ENCODE measurements at regions not wholly inside any gene's neighbourhood (a gene's known extent, or its start where the extent isn't known, plus 50 kb on each side); places are given as distances from the start of the nearest gene placed in this dataset.

- Histone ChIP-seq H3K9me2 (ENCODE audit: insufficient read depth) (no peaks in the 10 kb centered on the region), H3K79me2 (ENCODE audit: low read depth) (no peaks in the 10 kb centered on the region), H3K27ac (no peak overlapping the region), H3K4me3 (no peak overlapping the region), H3K4me2 (no peak overlapping the region), H3K36me3 (ENCODE audit: low read depth) (no peaks in the 10 kb centered on the region), H3K27me3 (ENCODE audit: insufficient read depth, low read depth) (peaks cover 54% of the 10 kb centered on the region), H2AFZ (no peak overlapping the region), H4K20me1 (ENCODE audit: insufficient read depth) (no peaks in the 10 kb centered on the region), H3K9me3 (ENCODE audit: insufficient read depth, low read depth) (no peaks in the 10 kb centered on the region), H3K4me1 (replicated peaks; ENCODE audit: insufficient read depth) (no peaks in the 10 kb centered on the region), H3F3A (ENCODE audit: insufficient read depth, low read depth) (no peaks in the 10 kb centered on the region)
- ChIA-PET POLR2A (ENCODE audit: unreplicated experiment) (no interaction called here), CTCF (no interaction called here)
- DNase-seq = no peak
- intact Hi-C loops (cut with micrococcal nuclease; ENCODE audit: unreplicated experiment) = no loop called here
- TF ChIP-seq EZH2 (IDR thresholded peaks at IDR 0.05; ENCODE audit: low read depth) = no peak
- TF ChIP-seq, protein P1, sequence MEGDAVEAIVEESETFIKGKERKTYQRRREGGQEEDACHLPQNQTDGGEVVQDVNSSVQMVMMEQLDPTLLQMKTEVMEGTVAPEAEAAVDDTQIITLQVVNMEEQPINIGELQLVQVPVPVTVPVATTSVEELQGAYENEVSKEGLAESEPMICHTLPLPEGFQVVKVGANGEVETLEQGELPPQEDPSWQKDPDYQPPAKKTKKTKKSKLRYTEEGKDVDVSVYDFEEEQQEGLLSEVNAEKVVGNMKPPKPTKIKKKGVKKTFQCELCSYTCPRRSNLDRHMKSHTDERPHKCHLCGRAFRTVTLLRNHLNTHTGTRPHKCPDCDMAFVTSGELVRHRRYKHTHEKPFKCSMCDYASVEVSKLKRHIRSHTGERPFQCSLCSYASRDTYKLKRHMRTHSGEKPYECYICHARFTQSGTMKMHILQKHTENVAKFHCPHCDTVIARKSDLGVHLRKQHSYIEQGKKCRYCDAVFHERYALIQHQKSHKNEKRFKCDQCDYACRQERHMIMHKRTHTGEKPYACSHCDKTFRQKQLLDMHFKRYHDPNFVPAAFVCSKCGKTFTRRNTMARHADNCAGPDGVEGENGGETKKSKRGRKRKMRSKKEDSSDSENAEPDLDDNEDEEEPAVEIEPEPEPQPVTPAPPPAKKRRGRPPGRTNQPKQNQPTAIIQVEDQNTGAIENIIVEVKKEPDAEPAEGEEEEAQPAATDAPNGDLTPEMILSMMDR (conservative IDR thresholded peaks at IDR 0.05) = no peak
- no TSS peak for BruUV-seq (replicated peaks)
Measured at GRCh38 chr1:228985661-228986060, 250.4 kb downstream of the RHOU start.

DNA sequence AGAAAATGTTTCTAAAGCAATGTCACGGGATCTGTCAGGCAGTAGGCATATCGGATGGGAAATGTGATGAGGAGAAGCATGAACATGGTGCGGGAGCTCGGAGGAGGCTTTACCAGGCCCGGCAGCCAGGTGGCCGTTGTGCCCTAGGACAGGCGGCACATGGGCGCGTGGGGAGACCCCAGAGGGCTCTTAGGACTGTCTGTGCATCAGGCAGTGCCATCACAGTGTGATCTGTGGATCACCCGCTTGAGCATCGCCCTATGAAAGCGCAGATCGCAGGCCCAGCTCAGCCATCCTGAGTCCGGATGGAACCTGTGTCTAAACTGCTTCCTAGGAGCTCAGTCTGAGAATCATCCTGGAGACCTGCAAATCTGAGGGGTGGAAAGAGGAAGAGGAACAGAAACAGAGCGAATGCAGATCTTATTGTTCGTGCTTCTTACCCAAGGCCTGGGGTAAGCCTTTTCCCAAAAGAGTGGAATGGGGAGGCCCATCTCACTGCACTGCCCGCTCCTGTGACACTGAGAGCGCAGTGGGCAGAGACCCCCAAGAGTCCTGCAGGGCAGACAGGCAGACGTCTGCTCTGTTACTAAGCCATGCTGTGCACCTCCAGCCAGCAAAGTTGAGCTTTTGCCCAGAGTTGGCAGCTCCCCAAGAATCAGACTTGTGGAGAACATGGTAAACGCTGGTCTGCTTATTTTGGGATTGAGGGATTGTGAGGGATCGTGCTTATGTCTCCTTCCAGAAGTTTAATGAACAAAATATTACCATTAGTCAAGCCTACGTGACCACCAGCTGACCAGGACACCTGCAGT, 251.0 kb downstream of the RHOU start:
- no peaks in the 10 kb centered on the region for H4K20me1 ChIP-seq (ENCODE audit: insufficient read depth)
- intact Hi-C loops (cut with micrococcal nuclease; ENCODE audit: unreplicated experiment) = no loop called here
- peaks cover 56% of the 10 kb centered on the region for H3K27me3 ChIP-seq (ENCODE audit: insufficient read depth, low read depth)
- BruUV-seq (replicated peaks) = no TSS peak
- H3K9me2 ChIP-seq (ENCODE audit: insufficient read depth) = no peaks in the 10 kb centered on the region
- no peak overlapping the region for H3K4me2 ChIP-seq
- POLR2A ChIA-PET (ENCODE audit: unreplicated experiment) = no interaction called here
- H3K27ac ChIP-seq = no peak overlapping the region
- no peaks in the 10 kb centered on the region for H3K4me1 ChIP-seq (replicated peaks; ENCODE audit: insufficient read depth)
- H2AFZ ChIP-seq = no peak overlapping the region
- TF ChIP-seq, protein P1 (conservative IDR thresholded peaks at IDR 0.05) = no peak
- TF ChIP-seq EZH2 (IDR thresholded peaks at IDR 0.05; ENCODE audit: low read depth) = no peak
- no peaks in the 10 kb centered on the region for H3K36me3 ChIP-seq (ENCODE audit: low read depth)
- no peak overlapping the region for H3K4me3 ChIP-seq
- H3K9me3 ChIP-seq (ENCODE audit: insufficient read depth, low read depth) = no peaks in the 10 kb centered on the region
- no peaks in the 10 kb centered on the region for H3K79me2 ChIP-seq (ENCODE audit: low read depth)
- CTCF ChIA-PET = no interaction called here
- no peaks in the 10 kb centered on the region for H3F3A ChIP-seq (ENCODE audit: insufficient read depth, low read depth)
- no peak for DNase-seq

DNA sequence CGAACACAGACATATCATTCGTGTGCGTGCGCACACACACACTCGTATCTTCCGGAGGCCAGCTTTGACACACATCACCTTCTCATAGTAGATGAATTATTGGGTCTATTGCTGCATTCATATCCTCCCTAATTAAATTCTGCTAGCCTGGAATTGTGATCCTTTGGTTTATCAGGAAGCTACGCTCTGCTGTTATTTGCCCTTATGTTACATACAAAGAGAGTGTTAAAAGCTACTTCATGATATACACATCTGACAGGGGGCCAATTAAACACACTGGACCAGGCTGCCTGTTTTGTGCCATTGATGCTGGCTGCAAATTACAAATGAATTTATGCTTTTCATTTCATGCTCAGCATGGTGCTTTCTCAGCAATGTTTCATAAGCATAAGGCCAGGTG, 252.0 kb downstream of the RHOU start:
- TF ChIP-seq, protein P1 (conservative IDR thresholded peaks at IDR 0.05) = no peak
- TF ChIP-seq EZH2 (IDR thresholded peaks at IDR 0.05; ENCODE audit: low read depth) = no peak
- Histone ChIP-seq H3K9me3 (ENCODE audit: insufficient read depth, low read depth) (no peaks in the 10 kb centered on the region), H3K4me3 (no peak overlapping the region), H4K20me1 (ENCODE audit: insufficient read depth) (no peaks in the 10 kb centered on the region), H2AFZ (no peak overlapping the region), H3K27ac (no peak overlapping the region), H3K4me2 (no peak overlapping the region), H3K27me3 (ENCODE audit: insufficient read depth, low read depth) (peaks cover 66% of the 10 kb centered on the region), H3F3A (ENCODE audit: insufficient read depth, low read depth) (no peaks in the 10 kb centered on the region), H3K9me2 (ENCODE audit: insufficient read depth) (no peaks in the 10 kb centered on the region), H3K79me2 (ENCODE audit: low read depth) (no peaks in the 10 kb centered on the region), H3K4me1 (replicated peaks; ENCODE audit: insufficient read depth) (no peaks in the 10 kb centered on the region), H3K36me3 (ENCODE audit: low read depth) (no peaks in the 10 kb centered on the region)
- no TSS peak for BruUV-seq (replicated peaks)
- ChIA-PET CTCF (no interaction called here), POLR2A (ENCODE audit: unreplicated experiment) (no interaction called here)
- intact Hi-C loops (cut with micrococcal nuclease; ENCODE audit: unreplicated experiment) = no loop called here
- no peak for DNase-seq

All from PC-9 (cell line).